BLaER1 (cell line): ENCODE measurements at regions not wholly inside any gene's neighbourhood (a gene's known extent, or its start where the extent isn't known, plus 50 kb on each side); places are given as distances from the start of the nearest gene placed in this dataset.

ENCODE experiments used
- H3K27ac ChIP-seq: shearing (Covaris generic); formaldehyde crosslinking; 2 replicates; pipeline ENCODE4 v1.8.1; 2022
- H3K27me3 ChIP-seq: shearing (Covaris generic); formaldehyde crosslinking; 2 replicates; pipeline ENCODE4 v1.8.1; 2022
- H3K36me3 ChIP-seq: shearing (Covaris generic); formaldehyde crosslinking; 2 replicates; pipeline ENCODE4 v1.8.1; 2022
- H3K4me1 ChIP-seq: shearing (Covaris generic); formaldehyde crosslinking; 2 replicates; pipeline ENCODE4 v1.8.1; 2022
- H3K4me2 ChIP-seq: shearing (Covaris generic); formaldehyde crosslinking; 2 replicates; pipeline ENCODE4 v1.8.1; 2022
- H3K4me3 ChIP-seq: shearing (Covaris generic); formaldehyde crosslinking; 2 replicates; pipeline ENCODE4 v1.8.1; 2022
- H3K9ac ChIP-seq: shearing (Covaris generic); formaldehyde crosslinking; 2 replicates; pipeline ENCODE4 v1.8.1; 2022
- H3K9me3 ChIP-seq: shearing (Covaris generic); formaldehyde crosslinking; 2 replicates; pipeline ENCODE4 v1.8.1; 2022
- H4K20me1 ChIP-seq: shearing (Covaris generic); formaldehyde crosslinking; 2 replicates; pipeline ENCODE4 v1.8.1; 2022
- Cebpa-rat ChIP-seq: shearing (Covaris generic); IDR thresholded peaks from 2 replicates; pipeline ENCODE4 v1.8.1; 2022

- Histone ChIP-seq H3K27ac (no peak overlapping the region), H3K36me3 (no peaks in the 10 kb centered on the region), H3K27me3 (no peaks in the 10 kb centered on the region), H3K9me3 (no peaks in the 10 kb centered on the region), H3K9ac (no peak overlapping the region), H3K4me1 (peaks cover 6% of the 10 kb centered on the region; the same call in 1 of the 2 replicates), H4K20me1 (no peaks in the 10 kb centered on the region), H3K4me2 (no peak overlapping the region), H3K4me3 (no peak overlapping the region)
- no peak for TF ChIP-seq Cebpa-rat
Observed at GRCh38 chr1:4153571-4153970, 253.5 kb upstream of the C1orf174 start.

GRCh38 chr1:4156241-4156973 is 256.3 kb upstream of the C1orf174 start:
- Histone ChIP-seq H3K4me1 (no peaks in the 10 kb centered on the region), H4K20me1 (no peaks in the 10 kb centered on the region), H3K4me2 (no peak overlapping the region), H3K27me3 (no peaks in the 10 kb centered on the region), H3K9ac (no peak overlapping the region), H3K27ac (no peak overlapping the region), H3K4me3 (no peak overlapping the region), H3K9me3 (no peaks in the 10 kb centered on the region), H3K36me3 (no peaks in the 10 kb centered on the region)
- no peak for TF ChIP-seq Cebpa-rat

- Histone ChIP-seq H4K20me1 (no peaks in the 10 kb centered on the region), H3K27ac (no peak overlapping the region), H3K4me2 (no peak overlapping the region), H3K27me3 (no peaks in the 10 kb centered on the region), H3K4me3 (no peak overlapping the region), H3K4me1 (no peaks in the 10 kb centered on the region), H3K9me3 (no peaks in the 10 kb centered on the region), H3K9ac (no peak overlapping the region), H3K36me3 (no peaks in the 10 kb centered on the region)
- no peak for TF ChIP-seq Cebpa-rat
Observed at GRCh38 chr1:4160181-4160580, 260.1 kb upstream of the C1orf174 start.

GRCh38 chr1:4161366-4162006 is 261.4 kb upstream of the C1orf174 start:
- Histone ChIP-seq H3K4me2 (no peak overlapping the region), H3K4me3 (no peak overlapping the region), H3K9me3 (no peaks in the 10 kb centered on the region), H3K27me3 (no peaks in the 10 kb centered on the region), H3K36me3 (no peaks in the 10 kb centered on the region), H3K9ac (no peak overlapping the region), H4K20me1 (no peaks in the 10 kb centered on the region), H3K27ac (no peak overlapping the region), H3K4me1 (no peaks in the 10 kb centered on the region)
- no peak for TF ChIP-seq Cebpa-rat

GRCh38 chr1:4164965-4165364 is 264.9 kb upstream of the C1orf174 start:
- H3K9me3 ChIP-seq = no peaks in the 10 kb centered on the region
- H3K9ac ChIP-seq = no peak overlapping the region
- H3K27ac ChIP-seq = no peak overlapping the region
- H4K20me1 ChIP-seq = no peaks in the 10 kb centered on the region
- H3K36me3 ChIP-seq = no peaks in the 10 kb centered on the region
- H3K27me3 ChIP-seq = no peaks in the 10 kb centered on the region
- H3K4me1 ChIP-seq = no peaks in the 10 kb centered on the region
- no peak for TF ChIP-seq Cebpa-rat
- no peak overlapping the region for H3K4me2 ChIP-seq
- H3K4me3 ChIP-seq = no peak overlapping the region

- H4K20me1 ChIP-seq = no peaks in the 10 kb centered on the region
- H3K27ac ChIP-seq = no peak overlapping the region
- H3K4me2 ChIP-seq = no peak overlapping the region
- no peak overlapping the region for H3K9ac ChIP-seq
- no peaks in the 10 kb centered on the region for H3K27me3 ChIP-seq
- no peaks in the 10 kb centered on the region for H3K9me3 ChIP-seq
- no peaks in the 10 kb centered on the region for H3K36me3 ChIP-seq
- H3K4me3 ChIP-seq = no peak overlapping the region
- TF ChIP-seq Cebpa-rat = no peak
- no peaks in the 10 kb centered on the region for H3K4me1 ChIP-seq
Observed at GRCh38 chr1:4165686-4166300, 265.7 kb upstream of the C1orf174 start.

GRCh38 chr1:4166713-4167112 is 266.6 kb upstream of the C1orf174 start:
- H3K9me3 ChIP-seq = no peaks in the 10 kb centered on the region
- no peak overlapping the region for H3K4me2 ChIP-seq
- H3K4me1 ChIP-seq = no peaks in the 10 kb centered on the region
- no peak for TF ChIP-seq Cebpa-rat
- no peaks in the 10 kb centered on the region for H4K20me1 ChIP-seq
- H3K27ac ChIP-seq = no peak overlapping the region
- no peaks in the 10 kb centered on the region for H3K27me3 ChIP-seq
- H3K9ac ChIP-seq = no peak overlapping the region
- no peaks in the 10 kb centered on the region for H3K36me3 ChIP-seq
- no peak overlapping the region for H3K4me3 ChIP-seq

GRCh38 chr1:4169991-4170390 is 269.9 kb upstream of the C1orf174 start:
- no peak overlapping the region for H3K27ac ChIP-seq
- H4K20me1 ChIP-seq = no peaks in the 10 kb centered on the region
- peaks cover 23% of the 10 kb centered on the region for H3K4me1 ChIP-seq
- no peak for TF ChIP-seq Cebpa-rat
- H3K9me3 ChIP-seq = no peaks in the 10 kb centered on the region
- H3K36me3 ChIP-seq = no peaks in the 10 kb centered on the region
- H3K27me3 ChIP-seq = no peaks in the 10 kb centered on the region
- no peak overlapping the region for H3K4me3 ChIP-seq
- H3K4me2 ChIP-seq = no peak overlapping the region
- no peak overlapping the region for H3K9ac ChIP-seq

GRCh38 chr1:4170548-4171340 is 270.7 kb upstream of the C1orf174 start:
- Histone ChIP-seq H3K27ac (no peak overlapping the region), H3K9ac (no peak overlapping the region), H3K4me3 (no peak overlapping the region), H3K4me2 (no peak overlapping the region), H4K20me1 (no peaks in the 10 kb centered on the region), H3K36me3 (no peaks in the 10 kb centered on the region), H3K4me1 (peaks cover 28% of the 10 kb centered on the region), H3K27me3 (no peaks in the 10 kb centered on the region), H3K9me3 (no peaks in the 10 kb centered on the region)
- no peak for TF ChIP-seq Cebpa-rat
